KG1 (cell line): ENCODE measurements at regions not wholly inside any gene's neighbourhood (a gene's known extent, or its start where the extent isn't known, plus 50 kb on each side); places are given as distances from the start of the nearest gene placed in this dataset.

ENCODE experiments used
- DNase-seq: peaks from one replicate; lab custom pipeline; 2025; lab: John Stamatoyannopoulos, UW

- no peak for DNase-seq
Observed at GRCh38 chr2:118565301-118565700, 282.1 kb downstream of the EN1 start.

- no peak for DNase-seq
Observed at GRCh38 chr2:118562144-118562543, 285.3 kb downstream of the EN1 start.

DNA sequence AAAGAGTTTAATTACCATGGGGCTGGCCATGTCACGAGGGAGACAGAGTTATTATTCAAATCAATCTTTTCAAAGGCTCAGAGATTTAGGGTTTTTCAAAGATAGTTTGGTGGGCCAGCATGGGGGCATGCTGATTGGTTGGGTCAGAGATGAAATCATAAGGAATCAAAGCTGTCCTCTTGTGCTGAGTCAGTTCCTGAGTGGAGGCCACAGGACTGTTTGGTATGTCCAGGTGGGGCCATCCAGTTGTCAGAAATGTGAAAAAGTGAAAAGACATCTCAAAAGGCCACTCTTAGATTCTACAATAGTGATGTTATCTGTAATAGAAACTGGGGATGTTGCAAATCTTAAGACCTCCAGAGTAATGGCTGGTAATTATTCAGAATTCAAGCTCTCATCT, 288.6 kb downstream of the EN1 start:
- DNase-seq = no peak

GRCh38 chr2:118557791-118558190, 289.7 kb downstream of the EN1 start:
- DNase-seq = no peak

DNA sequence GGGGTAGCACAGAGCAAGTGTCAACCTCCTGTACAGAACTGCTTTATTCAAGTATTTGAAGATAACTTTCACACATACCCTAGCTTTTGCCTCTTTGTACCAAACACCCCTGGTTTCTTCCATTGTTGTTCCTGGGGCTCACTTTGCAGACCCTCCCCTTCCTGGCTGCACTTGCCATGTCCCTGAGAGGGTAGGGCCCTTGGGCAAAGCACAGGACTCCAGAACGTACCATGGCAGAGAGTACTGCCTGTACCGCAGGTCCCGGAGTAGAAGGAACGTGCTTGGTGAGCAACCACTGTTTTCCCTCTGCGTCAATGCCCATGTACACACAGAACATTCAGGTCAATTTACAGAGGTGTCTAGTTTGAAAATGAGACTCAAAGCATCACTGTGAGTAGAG, 290.4 kb downstream of the EN1 start:
- no peak for DNase-seq

GRCh38 chr2:118554616-118555015, 292.8 kb downstream of the EN1 start:
- DNase-seq = no peak

GRCh38 chr2:118549503-118549902, 297.9 kb downstream of the EN1 start:
- no peak for DNase-seq

GRCh38 chr2:118548880-118549488, 298.5 kb downstream of the EN1 start:
- DNase-seq = no peak

GRCh38 chr2:118539290-118539689, 308.2 kb downstream of the EN1 start:
- DNase-seq = no peak

GRCh38 chr2:118536306-118536705, 311.1 kb downstream of the EN1 start:
- DNase-seq = no peak

GRCh38 chr2:118535818-118536212, 311.6 kb downstream of the EN1 start:
- DNase-seq = no peak

- no peak for DNase-seq
Observed at GRCh38 chr2:118535171-118535817, 312.2 kb downstream of the EN1 start.

GRCh38 chr2:118530976-118531375, 316.5 kb downstream of the EN1 start:
- no peak for DNase-seq

GRCh38 chr2:118529908-118530599, 317.4 kb downstream of the EN1 start:
- no peak for DNase-seq

- no peak for DNase-seq
Observed at GRCh38 chr2:118527571-118527970, 319.9 kb downstream of the EN1 start.

DNA sequence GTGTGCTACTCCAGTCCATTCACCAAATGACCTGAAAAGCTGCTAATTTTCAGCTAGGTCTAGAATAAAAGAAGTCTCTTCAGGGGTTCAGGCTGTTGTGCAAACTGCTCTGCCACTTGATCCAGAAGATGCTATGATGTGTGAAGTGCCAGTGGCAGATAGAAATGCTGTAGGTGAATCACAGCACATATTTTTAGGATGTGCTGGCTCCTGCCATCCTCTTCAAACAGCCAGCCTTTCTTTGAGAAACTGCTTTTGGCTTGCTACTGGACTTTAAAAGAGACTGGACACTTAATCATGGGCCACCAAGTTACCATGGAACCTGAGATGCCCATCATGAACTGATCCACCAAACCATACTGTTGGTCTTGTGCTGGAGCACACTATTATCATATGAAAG, 322.1 kb downstream of the EN1 start:
- DNase-seq = no peak

- no peak for DNase-seq
Observed at GRCh38 chr2:118524911-118525310, 322.5 kb downstream of the EN1 start.

DNA sequence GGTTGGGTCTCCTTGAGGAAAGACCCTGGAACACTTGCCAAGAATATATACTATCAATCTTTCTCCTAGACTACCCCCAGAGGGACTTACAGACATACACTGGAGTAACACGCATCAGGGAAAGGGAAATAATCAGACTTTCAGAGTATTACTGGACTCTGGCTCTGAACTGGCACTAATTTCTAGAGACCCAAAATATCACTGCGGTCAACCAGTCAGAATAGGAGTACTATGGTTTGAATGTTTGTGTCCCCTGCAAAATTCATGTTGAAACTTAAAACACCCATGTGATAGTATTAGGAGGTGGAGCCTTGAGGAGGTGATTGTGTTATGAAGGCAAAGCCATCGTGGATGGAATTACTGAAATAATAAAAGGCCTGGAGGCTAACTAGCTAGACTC, 323.7 kb downstream of the EN1 start:
- no peak for DNase-seq

GRCh38 chr2:118521960-118522359, 325.5 kb downstream of the EN1 start:
- no peak for DNase-seq

GRCh38 chr2:118521272-118521671, 326.2 kb downstream of the EN1 start:
- DNase-seq = no peak

DNA sequence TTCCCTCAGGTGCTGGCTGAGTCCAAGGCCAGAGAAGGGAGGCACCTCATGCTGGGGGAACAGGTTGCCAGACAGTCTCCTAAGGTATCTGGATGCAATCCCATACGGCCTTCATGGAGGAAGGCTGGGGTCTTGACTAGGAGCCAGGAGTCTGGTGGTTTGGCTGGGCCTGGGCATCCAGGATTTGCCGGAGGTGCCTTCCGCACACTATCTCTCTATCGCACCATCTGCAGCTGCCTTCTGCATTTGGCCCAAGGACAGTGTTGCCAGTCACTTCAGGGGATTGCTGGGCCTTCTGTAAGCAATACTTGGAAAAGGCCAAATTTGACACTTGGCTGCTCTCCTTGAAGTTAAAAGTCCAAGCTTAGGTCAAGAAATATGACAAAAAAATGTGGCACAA, 327.2 kb downstream of the EN1 start:
- no peak for DNase-seq

- DNase-seq = no peak
Observed at GRCh38 chr2:118519511-118519910, 327.9 kb downstream of the EN1 start.

DNA sequence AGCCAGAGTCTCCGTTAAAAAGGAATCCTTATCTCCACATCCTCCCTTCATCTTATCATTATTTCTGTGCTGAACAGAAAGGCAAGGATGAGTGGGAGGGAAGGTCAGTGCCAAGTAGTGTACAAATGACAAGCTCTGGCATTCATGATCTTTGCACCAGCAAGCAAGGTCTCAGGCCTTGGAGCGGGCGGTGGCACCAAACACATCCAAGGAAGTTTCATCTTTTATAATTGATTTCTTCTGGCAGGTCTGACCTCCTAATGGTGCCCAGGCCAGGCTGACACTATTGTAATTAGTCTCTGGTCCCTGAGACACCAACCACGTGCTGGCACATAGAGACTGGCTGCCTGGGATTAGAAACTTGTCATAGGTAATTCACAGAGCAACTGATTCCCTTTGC, 336.6 kb downstream of the EN1 start:
- DNase-seq = no peak
